Epithelial cell of esophagus (primary cell): ENCODE measurements at regions not wholly inside any gene's neighbourhood (a gene's known extent, or its start where the extent isn't known, plus 50 kb on each side); places are given as distances from the start of the nearest gene placed in this dataset.
A peak's percentile ranks its signal among the peaks of the same experiment; 100 is the strongest.

Experiments used
- DNase-seq: peaks from one replicate; pipeline ENCODE4 v3.0.0; 2010; ENCODE audit warnings: low read depth
- H3K4me3 ChIP-seq: 2 replicates; pipeline ENCODE4 v1.5.1; 2011; ENCODE audit warnings: mild to moderate bottlenecking, low read length, control low read depth
- TF ChIP-seq, protein P1 (sequence below): IDR thresholded peaks from 2 replicates; pipeline ENCODE4 v1.5.1; 2011; ENCODE audit warnings: low read depth, mild to moderate bottlenecking, low read length, control low read depth, inconsistent platforms; ENCODE audit not compliant: insufficient read depth; ENCODE audit errors: missing control alignments

DNA sequence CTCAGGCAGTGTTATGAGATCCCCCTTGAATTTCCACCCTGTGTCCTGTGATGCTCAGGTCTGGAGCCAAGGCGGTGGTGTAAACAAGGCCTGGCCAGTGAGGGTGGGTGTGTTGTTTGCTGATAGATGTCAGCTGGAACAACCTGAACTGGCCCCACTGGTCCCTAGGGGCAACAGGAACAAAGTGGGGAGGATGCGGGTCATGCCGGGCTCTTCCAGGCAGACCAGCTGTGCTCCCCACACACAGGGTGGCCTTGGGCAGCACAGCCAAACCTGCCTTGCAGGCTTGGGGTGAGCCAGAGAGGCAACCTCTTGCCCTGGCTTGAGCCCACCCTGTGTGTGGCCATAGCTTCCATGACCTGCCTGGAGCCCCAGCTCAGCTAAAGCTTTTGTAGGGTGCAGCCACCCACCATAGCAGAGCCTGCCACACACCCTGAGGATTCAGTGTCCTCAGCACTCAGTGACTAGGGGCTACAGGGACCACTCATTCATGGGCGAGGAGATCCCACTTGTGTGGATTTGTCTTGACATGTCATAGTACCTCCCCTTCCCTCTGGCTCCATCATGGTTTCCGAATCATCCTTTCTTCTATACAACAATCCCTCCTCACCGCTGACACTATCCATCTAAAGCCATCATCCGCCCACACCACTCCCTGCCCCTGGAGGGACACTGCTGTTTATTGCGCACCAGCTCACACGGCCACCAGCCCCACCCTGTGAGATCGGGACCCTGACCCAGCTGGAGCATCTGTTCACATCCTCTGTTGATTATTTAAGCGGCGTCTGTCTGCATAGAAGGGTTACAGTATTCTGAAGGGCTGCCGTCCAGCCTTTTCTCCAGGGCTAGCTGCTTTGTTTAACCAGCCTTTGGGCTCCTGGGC lies 268.8 kb downstream of the CYP26B1 start:
- DNase-seq, result no peak
- H3K4me3 ChIP-seq, result no peak overlapping the region
- TF ChIP-seq, protein P1, sequence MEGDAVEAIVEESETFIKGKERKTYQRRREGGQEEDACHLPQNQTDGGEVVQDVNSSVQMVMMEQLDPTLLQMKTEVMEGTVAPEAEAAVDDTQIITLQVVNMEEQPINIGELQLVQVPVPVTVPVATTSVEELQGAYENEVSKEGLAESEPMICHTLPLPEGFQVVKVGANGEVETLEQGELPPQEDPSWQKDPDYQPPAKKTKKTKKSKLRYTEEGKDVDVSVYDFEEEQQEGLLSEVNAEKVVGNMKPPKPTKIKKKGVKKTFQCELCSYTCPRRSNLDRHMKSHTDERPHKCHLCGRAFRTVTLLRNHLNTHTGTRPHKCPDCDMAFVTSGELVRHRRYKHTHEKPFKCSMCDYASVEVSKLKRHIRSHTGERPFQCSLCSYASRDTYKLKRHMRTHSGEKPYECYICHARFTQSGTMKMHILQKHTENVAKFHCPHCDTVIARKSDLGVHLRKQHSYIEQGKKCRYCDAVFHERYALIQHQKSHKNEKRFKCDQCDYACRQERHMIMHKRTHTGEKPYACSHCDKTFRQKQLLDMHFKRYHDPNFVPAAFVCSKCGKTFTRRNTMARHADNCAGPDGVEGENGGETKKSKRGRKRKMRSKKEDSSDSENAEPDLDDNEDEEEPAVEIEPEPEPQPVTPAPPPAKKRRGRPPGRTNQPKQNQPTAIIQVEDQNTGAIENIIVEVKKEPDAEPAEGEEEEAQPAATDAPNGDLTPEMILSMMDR, result no peak

DNA sequence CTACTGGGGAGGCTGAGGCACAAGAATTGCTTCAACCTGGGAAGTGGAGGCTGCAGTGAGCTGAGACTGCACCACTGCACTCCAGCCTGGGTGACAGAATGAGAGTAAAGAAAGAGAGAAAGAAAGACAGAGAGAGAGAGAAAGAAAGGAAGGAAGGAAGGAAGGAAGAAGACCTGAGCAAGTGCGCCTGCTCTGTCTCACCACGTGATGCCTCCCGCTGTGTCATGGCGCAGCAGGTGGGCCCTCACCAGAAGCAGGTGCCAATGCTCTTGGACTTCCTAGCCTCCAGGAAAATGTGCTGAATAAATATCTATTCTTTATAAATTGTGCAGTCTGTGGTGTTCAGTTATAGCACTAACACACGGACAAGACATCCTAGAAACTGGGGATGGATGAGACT lies 270.0 kb downstream of the CYP26B1 start:
- H3K4me3 ChIP-seq, result no peak overlapping the region
- TF ChIP-seq, protein P1, result no peak
- DNase-seq, result no peak

DNA sequence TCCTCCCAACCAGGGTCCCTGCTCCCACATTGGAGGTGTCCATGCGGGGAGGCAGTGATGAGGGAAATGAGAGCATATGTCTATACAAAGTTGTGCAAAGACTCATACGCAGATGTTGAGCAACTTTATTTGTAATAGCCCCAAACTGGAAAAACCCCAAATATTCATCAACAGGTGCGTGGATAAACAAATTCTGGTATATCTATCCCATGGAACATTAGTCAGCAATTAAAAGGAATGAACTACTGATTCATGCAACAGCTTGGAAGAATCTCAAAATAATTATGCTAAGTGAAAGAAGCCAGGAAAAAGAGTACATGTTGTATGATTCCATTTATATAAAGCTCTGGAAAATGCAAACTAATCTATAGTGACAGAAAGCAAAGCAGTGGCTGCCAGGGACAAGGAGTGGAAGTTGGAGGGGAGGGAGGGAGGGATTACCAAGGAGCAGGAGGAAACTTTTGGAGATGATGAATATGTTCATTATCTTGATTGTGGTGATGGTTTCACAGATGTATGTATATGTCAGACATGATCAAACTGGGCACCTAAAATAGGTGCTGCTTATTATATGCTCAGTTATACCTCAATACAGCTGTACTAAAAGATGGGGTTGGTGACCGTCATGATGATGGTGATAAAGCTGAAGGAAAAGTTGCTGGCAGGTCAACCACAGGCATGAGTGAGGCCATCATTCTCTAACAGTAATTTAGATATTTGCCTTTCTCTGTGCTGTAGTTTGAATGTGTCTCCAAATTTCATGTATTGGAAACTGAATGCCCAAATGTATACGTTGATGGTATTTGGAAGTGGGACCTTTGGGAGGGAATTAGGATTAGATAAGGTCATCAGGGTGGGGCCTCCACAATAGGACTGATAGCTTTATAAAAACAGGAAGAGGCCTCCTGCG lies 270.9 kb downstream of the CYP26B1 start:
- DNase-seq, result no peak
- no peak overlapping the region for H3K4me3 ChIP-seq

DNA sequence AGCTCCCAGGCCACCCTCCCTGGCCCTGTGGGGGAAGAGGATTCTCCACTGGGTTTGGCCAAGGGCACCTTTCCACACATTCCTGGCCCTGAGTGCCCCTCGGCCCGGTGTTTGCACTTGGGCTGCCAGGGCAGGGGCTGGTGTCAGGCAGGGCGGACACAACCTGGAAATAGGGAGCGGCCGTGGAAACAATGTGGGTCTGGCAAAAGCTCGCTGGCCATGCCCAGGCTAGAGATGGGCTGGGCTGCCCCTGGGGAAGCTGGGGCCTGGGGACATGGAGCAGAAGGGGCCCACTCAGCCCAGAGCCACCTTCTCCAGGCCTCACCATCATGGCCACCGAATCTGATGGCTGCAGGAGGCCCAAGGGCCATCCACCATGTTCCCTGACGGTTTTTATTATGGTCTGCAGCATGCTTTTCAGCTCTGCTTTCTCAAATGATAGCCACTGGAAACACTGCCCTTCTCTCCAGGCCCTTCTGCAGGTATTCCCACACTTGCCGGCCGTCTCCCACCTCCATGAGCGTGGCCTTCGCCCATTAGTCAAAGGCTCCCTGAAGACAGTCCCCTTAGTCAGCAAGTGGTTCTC lies 275.1 kb downstream of the CYP26B1 start:
- TF ChIP-seq, protein P1, result no peak
- DNase-seq, result no peak

More for the DNA sequence above, 270.9 kb downstream of the CYP26B1 start:
- TF ChIP-seq, protein P1, result no peak

DNA sequence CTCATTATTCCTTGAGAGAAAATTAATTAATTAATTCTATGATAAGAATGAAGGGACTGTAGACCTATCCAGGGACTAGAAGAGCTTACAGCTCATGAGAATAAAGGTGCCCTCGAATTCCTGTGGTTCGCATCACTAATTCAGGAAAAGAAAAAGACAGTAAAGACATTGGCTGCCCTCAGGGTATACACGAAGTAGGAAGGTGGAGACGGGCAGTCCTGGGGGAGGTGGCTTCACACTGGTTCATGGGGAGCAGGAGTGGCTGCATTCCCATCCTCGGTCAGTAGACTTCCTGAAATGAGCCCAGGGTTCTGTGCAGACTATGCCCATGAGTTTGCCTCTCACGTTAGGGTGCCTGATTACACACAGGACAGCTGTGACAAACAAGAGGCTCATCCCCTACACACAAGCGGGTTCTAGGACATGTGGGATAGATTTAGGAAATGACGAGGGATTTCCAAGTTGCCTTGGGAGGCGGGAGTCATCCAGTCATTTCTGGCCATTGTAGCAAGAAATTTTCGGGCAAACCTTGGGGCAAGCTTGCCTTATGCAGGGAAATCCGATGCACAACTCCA lies 282.2 kb downstream of the CYP26B1 start:
- peak; percentile 17 for DNase-seq
- TF ChIP-seq, protein P1, result no peak

More for the DNA sequence above, 275.1 kb downstream of the CYP26B1 start:
- no peak overlapping the region for H3K4me3 ChIP-seq

DNA sequence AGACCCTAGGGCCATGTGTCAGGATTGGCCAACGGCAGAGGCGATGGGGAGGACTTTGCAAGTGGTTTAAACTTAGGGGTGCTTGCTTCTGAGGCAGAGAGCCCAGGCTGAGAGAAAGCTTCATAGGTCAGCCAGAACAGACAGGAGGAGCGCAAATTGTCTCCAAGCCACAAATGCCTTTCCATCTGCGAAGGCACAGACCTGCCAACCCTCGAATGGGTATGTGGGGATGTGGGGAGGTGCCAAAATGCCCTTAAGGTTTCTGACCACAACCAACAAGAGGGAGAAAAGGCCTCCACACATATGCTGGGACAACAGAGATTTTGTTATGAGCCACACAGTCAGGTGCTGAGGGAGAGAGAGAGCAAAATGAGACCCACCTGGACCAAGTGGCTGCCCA lies 283.6 kb downstream of the CYP26B1 start:
- no peak for DNase-seq
- no peak overlapping the region for H3K4me3 ChIP-seq
- TF ChIP-seq, protein P1, result no peak

More for the DNA sequence above, 282.2 kb downstream of the CYP26B1 start:
- H3K4me3 ChIP-seq, result no peak overlapping the region
